ENCODE measurements at regions not wholly inside any gene's neighbourhood (a gene's known extent, or its start where the extent isn't known, plus 50 kb on each side); places are given as distances from the start of the nearest gene placed in this dataset.

- CTCF ChIA-PET = interaction anchor here (1.2 kb wide), 1 partner anchor 10 kb away, joined by 3 read pairs; no protein-coding TSS in a partner anchor
Observed at GRCh38 chr4:54937501-54937900, 187.9 kb downstream of the KDR start.

GRCh38 chr4:54933579-54933978, 191.8 kb downstream of the KDR start:
- no peak overlapping the region for H3K27ac ChIP-seq (ENCODE audit: insufficient read depth in 1 of 2, low read depth in 1 of 2, low read length in 2 of 2, poor library complexity in 1 of 2, severe bottlenecking in 2 of 2)
- ChIA-PET CTCF (interaction anchor here (0.9 kb wide), 1 partner anchor 18 kb away, joined by 3 read pairs; no protein-coding TSS in a partner anchor), POLR2A (no interaction called here)
- H3K27me3 ChIP-seq (replicated peaks in 2 of 5; ENCODE audit: control insufficient read depth in 4 of 5, insufficient read depth in 5 of 5, low read length in 4 of 5) = no peaks in the 10 kb centered on the region
- no peaks in the 10 kb centered on the region for H3K36me3 ChIP-seq (ENCODE audit: control insufficient read depth in 4 of 4, insufficient read depth in 4 of 4, low read length in 3 of 4)
- H3K9me3 ChIP-seq (ENCODE audit: control extremely low read depth in 1 of 5, control insufficient read depth in 4 of 5, insufficient read depth in 2 of 5, low read depth in 1 of 5, low read length in 4 of 5) = no peaks in the 10 kb centered on the region
- 100% methylated on average over 2 of the region's 2 CpGs for WGBS (ENCODE audit: insufficient coverage)
- peaks cover 2 to 31% (median 11%) of the 10 kb centered on the region in 4 experiments for H3K4me1 ChIP-seq (ENCODE audit: control extremely low read depth in 1 of 4, control insufficient read depth in 4 of 4, insufficient read depth in 4 of 4, low read length in 3 of 4)
- H3K4me3 ChIP-seq (ENCODE audit: control insufficient read depth in 1 of 7, extremely low read depth in 1 of 7, insufficient read depth in 4 of 7, low read depth in 2 of 7, low read length in 6 of 7) = no peak overlapping the region
- no peak for DNase-seq

More at GRCh38 chr4:54937501-54937900, 187.9 kb downstream of the KDR start:
- H3K9me3 ChIP-seq (ENCODE audit: control extremely low read depth in 1 of 5, control insufficient read depth in 4 of 5, insufficient read depth in 2 of 5, low read depth in 1 of 5, low read length in 4 of 5) = no peaks in the 10 kb centered on the region
- H3K4me3 ChIP-seq (ENCODE audit: control insufficient read depth in 1 of 7, extremely low read depth in 1 of 7, insufficient read depth in 4 of 7, low read depth in 2 of 7, low read length in 6 of 7) = peak overlapping the region in 1 of 7 experiments; percentile 1
- H3K27me3 ChIP-seq (replicated peaks in 2 of 5; ENCODE audit: control insufficient read depth in 4 of 5, insufficient read depth in 5 of 5, low read length in 4 of 5) = no peaks in the 10 kb centered on the region
- WGBS (ENCODE audit: insufficient coverage) = 0% methylated on average over 1 of the region's 2 CpGs
- H3K36me3 ChIP-seq (ENCODE audit: control insufficient read depth in 4 of 4, insufficient read depth in 4 of 4, low read length in 3 of 4) = no peaks in the 10 kb centered on the region
- no peak overlapping the region for H3K27ac ChIP-seq (ENCODE audit: insufficient read depth in 1 of 2, low read depth in 1 of 2, low read length in 2 of 2, poor library complexity in 1 of 2, severe bottlenecking in 2 of 2)
- DNase-seq = peak; percentile 51 to 93 (median 88)
- peaks cover 20 to 49% (median 29%) of the 10 kb centered on the region in 4 experiments for H3K4me1 ChIP-seq (ENCODE audit: control extremely low read depth in 1 of 4, control insufficient read depth in 4 of 4, insufficient read depth in 4 of 4, low read length in 3 of 4)
- POLR2A ChIA-PET = no interaction called here

- Histone ChIP-seq H3K27me3 (replicated peaks in 2 of 5; ENCODE audit: control insufficient read depth in 4 of 5, insufficient read depth in 5 of 5, low read length in 4 of 5) (no peaks in the 10 kb centered on the region), H3K27ac (ENCODE audit: insufficient read depth in 1 of 2, low read depth in 1 of 2, low read length in 2 of 2, poor library complexity in 1 of 2, severe bottlenecking in 2 of 2) (no peak overlapping the region), H3K4me1 (ENCODE audit: control extremely low read depth in 1 of 4, control insufficient read depth in 4 of 4, insufficient read depth in 4 of 4, low read length in 3 of 4) (peaks cover 0 to 9% (median 4%) of the 10 kb centered on the region in 4 experiments), H3K9me3 (ENCODE audit: control extremely low read depth in 1 of 5, control insufficient read depth in 4 of 5, insufficient read depth in 2 of 5, low read depth in 1 of 5, low read length in 4 of 5) (peaks cover 0 to 17% (median 2%) of the 10 kb centered on the region in 5 experiments), H3K4me3 (ENCODE audit: control insufficient read depth in 1 of 7, extremely low read depth in 1 of 7, insufficient read depth in 4 of 7, low read depth in 2 of 7, low read length in 6 of 7) (no peak overlapping the region), H3K36me3 (ENCODE audit: control insufficient read depth in 4 of 4, insufficient read depth in 4 of 4, low read length in 3 of 4) (no peaks in the 10 kb centered on the region)
- peak in 1 of 3 donors; percentile 27 for DNase-seq
- CTCF ChIA-PET = interaction anchor here (2.2 kb wide), 1 partner anchor 11 kb away, joined by 5 read pairs; no protein-coding TSS in a partner anchor
- POLR2A ChIA-PET = no interaction called here
- 21% methylated on average over 5 of the region's 6 CpGs for WGBS (ENCODE audit: insufficient coverage)
Observed at GRCh38 chr4:54930226-54930625, 195.2 kb downstream of the KDR start.

GRCh38 chr4:54929459-54929858, 195.9 kb downstream of the KDR start:
- H3K27me3 ChIP-seq (replicated peaks in 2 of 5; ENCODE audit: control insufficient read depth in 4 of 5, insufficient read depth in 5 of 5, low read length in 4 of 5) = no peaks in the 10 kb centered on the region
- CTCF ChIA-PET = interaction anchor here (0.7 to 2.2 kb wide), 3 partner anchors 12 to 15 kb away, joined by 3 to 5 read pairs (median 3); no protein-coding TSS in a partner anchor
- peaks cover 0 to 4% (median 0%) of the 10 kb centered on the region in 4 experiments for H3K4me1 ChIP-seq (ENCODE audit: control extremely low read depth in 1 of 4, control insufficient read depth in 4 of 4, insufficient read depth in 4 of 4, low read length in 3 of 4)
- peaks cover 2 to 25% (median 4%) of the 10 kb centered on the region in 5 experiments for H3K9me3 ChIP-seq (ENCODE audit: control extremely low read depth in 1 of 5, control insufficient read depth in 4 of 5, insufficient read depth in 2 of 5, low read depth in 1 of 5, low read length in 4 of 5)
- no peak overlapping the region for H3K27ac ChIP-seq (ENCODE audit: insufficient read depth in 1 of 2, low read depth in 1 of 2, low read length in 2 of 2, poor library complexity in 1 of 2, severe bottlenecking in 2 of 2)
- DNase-seq = no peak
- POLR2A ChIA-PET = no interaction called here
- H3K36me3 ChIP-seq (ENCODE audit: control insufficient read depth in 4 of 4, insufficient read depth in 4 of 4, low read length in 3 of 4) = no peaks in the 10 kb centered on the region
- 100% methylated on average over 3 of the region's 4 CpGs for WGBS (ENCODE audit: insufficient coverage)
- no peak overlapping the region for H3K4me3 ChIP-seq (ENCODE audit: control insufficient read depth in 1 of 7, extremely low read depth in 1 of 7, insufficient read depth in 4 of 7, low read depth in 2 of 7, low read length in 6 of 7)

GRCh38 chr4:54924891-54925290, 200.5 kb downstream of the KDR start:
- CTCF ChIA-PET = no interaction called here
- H3K4me1 ChIP-seq (ENCODE audit: control extremely low read depth in 1 of 4, control insufficient read depth in 4 of 4, insufficient read depth in 4 of 4, low read length in 3 of 4) = no peaks in the 10 kb centered on the region
- no peak for DNase-seq
- no peaks in the 10 kb centered on the region for H3K27me3 ChIP-seq (replicated peaks in 2 of 5; ENCODE audit: control insufficient read depth in 4 of 5, insufficient read depth in 5 of 5, low read length in 4 of 5)
- POLR2A ChIA-PET = no interaction called here
- no peak overlapping the region for H3K27ac ChIP-seq (ENCODE audit: insufficient read depth in 1 of 2, low read depth in 1 of 2, low read length in 2 of 2, poor library complexity in 1 of 2, severe bottlenecking in 2 of 2)
- H3K4me3 ChIP-seq (ENCODE audit: control insufficient read depth in 1 of 7, extremely low read depth in 1 of 7, insufficient read depth in 4 of 7, low read depth in 2 of 7, low read length in 6 of 7) = no peak overlapping the region
- no peaks in the 10 kb centered on the region for H3K36me3 ChIP-seq (ENCODE audit: control insufficient read depth in 4 of 4, insufficient read depth in 4 of 4, low read length in 3 of 4)
- peaks cover 2 to 32% (median 5%) of the 10 kb centered on the region in 5 experiments for H3K9me3 ChIP-seq (ENCODE audit: control extremely low read depth in 1 of 5, control insufficient read depth in 4 of 5, insufficient read depth in 2 of 5, low read depth in 1 of 5, low read length in 4 of 5)

GRCh38 chr4:54915276-54915675, 210.1 kb downstream of the KDR start:
- Histone ChIP-seq H3K27me3 (replicated peaks in 2 of 5; ENCODE audit: control insufficient read depth in 4 of 5, insufficient read depth in 5 of 5, low read length in 4 of 5) (no peaks in the 10 kb centered on the region), H3K9me3 (ENCODE audit: control extremely low read depth in 1 of 5, control insufficient read depth in 4 of 5, insufficient read depth in 2 of 5, low read depth in 1 of 5, low read length in 4 of 5) (no peaks in the 10 kb centered on the region), H3K36me3 (ENCODE audit: control insufficient read depth in 4 of 4, insufficient read depth in 4 of 4, low read length in 3 of 4) (no peaks in the 10 kb centered on the region), H3K27ac (ENCODE audit: insufficient read depth in 1 of 2, low read depth in 1 of 2, low read length in 2 of 2, poor library complexity in 1 of 2, severe bottlenecking in 2 of 2) (no peak overlapping the region), H3K4me3 (ENCODE audit: control insufficient read depth in 1 of 7, extremely low read depth in 1 of 7, insufficient read depth in 4 of 7, low read depth in 2 of 7, low read length in 6 of 7) (no peak overlapping the region), H3K4me1 (ENCODE audit: control extremely low read depth in 1 of 4, control insufficient read depth in 4 of 4, insufficient read depth in 4 of 4, low read length in 3 of 4) (peaks cover 2 to 13% (median 13%) of the 10 kb centered on the region in 4 experiments)
- DNase-seq = no peak
- ChIA-PET CTCF (no interaction called here), POLR2A (no interaction called here)
- 100% methylated on average over 2 of the region's 2 CpGs for WGBS (ENCODE audit: insufficient coverage)

- WGBS (ENCODE audit: insufficient coverage) = 100% methylated on average over 2 of the region's 2 CpGs
- Histone ChIP-seq H3K36me3 (ENCODE audit: control insufficient read depth in 4 of 4, insufficient read depth in 4 of 4, low read length in 3 of 4) (no peaks in the 10 kb centered on the region), H3K9me3 (ENCODE audit: control extremely low read depth in 1 of 5, control insufficient read depth in 4 of 5, insufficient read depth in 2 of 5, low read depth in 1 of 5, low read length in 4 of 5) (no peaks in the 10 kb centered on the region), H3K27me3 (replicated peaks in 2 of 5; ENCODE audit: control insufficient read depth in 4 of 5, insufficient read depth in 5 of 5, low read length in 4 of 5) (no peaks in the 10 kb centered on the region), H3K4me1 (ENCODE audit: control extremely low read depth in 1 of 4, control insufficient read depth in 4 of 4, insufficient read depth in 4 of 4, low read length in 3 of 4) (peaks cover 4 to 18% (median 18%) of the 10 kb centered on the region in 4 experiments), H3K27ac (ENCODE audit: insufficient read depth in 1 of 2, low read depth in 1 of 2, low read length in 2 of 2, poor library complexity in 1 of 2, severe bottlenecking in 2 of 2) (no peak overlapping the region), H3K4me3 (ENCODE audit: control insufficient read depth in 1 of 7, extremely low read depth in 1 of 7, insufficient read depth in 4 of 7, low read depth in 2 of 7, low read length in 6 of 7) (no peak overlapping the region)
- CTCF ChIA-PET = interaction anchor here (1.3 kb wide), 1 partner anchor 14 kb away, joined by 3 read pairs; no protein-coding TSS in a partner anchor
- POLR2A ChIA-PET = no interaction called here
- DNase-seq = no peak
Observed at GRCh38 chr4:54914781-54915180, 210.6 kb downstream of the KDR start.
